GM21529 (cell line): ENCODE measurements at regions not wholly inside any gene's neighbourhood (a gene's known extent, or its start where the extent isn't known, plus 50 kb on each side); places are given as distances from the start of the nearest gene placed in this dataset.
A peak's percentile ranks its signal among the peaks of the same experiment; 100 is the strongest.

ENCODE experiments used
- ATAC-seq: cut with Tn5 transposase; IDR thresholded peaks from one replicate; pipeline ENCODE4 v1.9.1; 2021; ENCODE audit not compliant: unreplicated experiment

DNA sequence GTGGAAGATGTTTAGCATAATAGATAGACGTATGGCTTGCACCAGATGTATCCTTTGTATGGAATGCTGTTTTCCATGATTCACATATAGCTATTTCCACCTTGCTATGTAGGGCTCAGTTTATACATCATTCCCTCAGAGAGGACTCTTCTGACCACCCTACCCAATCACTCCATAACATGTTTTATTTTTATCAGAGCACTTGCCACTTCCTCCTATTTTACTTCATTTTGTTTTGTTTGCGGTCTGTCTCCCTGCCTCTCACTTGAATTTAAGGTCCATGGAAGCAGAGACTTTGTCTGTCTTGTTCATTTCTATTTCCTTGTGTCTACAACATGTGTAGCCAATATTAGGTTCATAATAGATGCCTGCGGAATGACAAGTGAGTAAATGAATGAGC is 266.9 kb upstream of the CITED2 start:
- no peak for ATAC-seq

GRCh38 chr6:139640921-139641320 is 266.5 kb upstream of the CITED2 start:
- ATAC-seq = no peak

GRCh38 chr6:139640448-139640847 is 266.0 kb upstream of the CITED2 start:
- peak; percentile 92 for ATAC-seq

DNA sequence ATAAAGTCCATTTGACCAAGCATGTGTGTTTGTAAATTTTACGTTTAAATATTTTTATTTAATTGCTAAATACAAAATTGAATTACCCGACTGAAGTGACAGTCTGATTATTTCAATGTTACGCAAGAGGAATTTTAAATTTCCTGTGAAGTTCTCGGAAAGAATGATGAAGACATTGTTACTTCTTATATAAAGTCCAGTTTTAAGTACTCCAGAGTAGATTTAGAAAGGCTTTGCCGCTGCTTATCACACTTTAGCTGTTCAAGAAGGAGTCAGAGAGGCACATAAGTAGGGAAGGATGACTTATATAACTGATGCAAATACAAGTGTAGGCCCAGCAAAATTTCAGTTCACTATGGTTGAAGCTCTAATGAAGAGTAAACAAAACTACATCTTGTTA is 265.1 kb upstream of the CITED2 start:
- no peak for ATAC-seq

- no peak for ATAC-seq
Observed at GRCh38 chr6:139638179-139638941, 263.9 kb upstream of the CITED2 start.

DNA sequence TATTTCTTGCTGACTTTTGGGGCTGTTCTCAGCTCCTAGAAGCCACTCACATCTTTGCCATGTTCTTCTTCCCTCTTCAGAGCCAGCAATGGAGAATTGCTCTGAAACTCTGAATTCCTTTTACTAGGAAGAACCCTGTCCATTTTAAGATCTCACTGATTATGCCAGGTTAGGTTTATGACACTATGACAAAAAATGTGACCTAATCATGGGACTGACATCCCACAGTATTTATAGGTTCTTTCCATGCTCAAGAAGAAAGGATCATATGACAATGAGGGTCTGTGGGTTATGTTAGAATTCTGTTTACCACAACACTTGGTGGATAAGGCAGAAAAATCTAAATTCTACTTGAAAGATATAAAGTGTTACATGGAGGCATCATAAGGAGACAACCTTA is 263.3 kb upstream of the CITED2 start:
- no peak for ATAC-seq

GRCh38 chr6:139636391-139636790 is 261.9 kb upstream of the CITED2 start:
- ATAC-seq = no peak

- no peak for ATAC-seq
Observed at GRCh38 chr6:139635401-139636130, 261.1 kb upstream of the CITED2 start.

- ATAC-seq = no peak
Observed at GRCh38 chr6:139632840-139633239, 258.4 kb upstream of the CITED2 start.

DNA sequence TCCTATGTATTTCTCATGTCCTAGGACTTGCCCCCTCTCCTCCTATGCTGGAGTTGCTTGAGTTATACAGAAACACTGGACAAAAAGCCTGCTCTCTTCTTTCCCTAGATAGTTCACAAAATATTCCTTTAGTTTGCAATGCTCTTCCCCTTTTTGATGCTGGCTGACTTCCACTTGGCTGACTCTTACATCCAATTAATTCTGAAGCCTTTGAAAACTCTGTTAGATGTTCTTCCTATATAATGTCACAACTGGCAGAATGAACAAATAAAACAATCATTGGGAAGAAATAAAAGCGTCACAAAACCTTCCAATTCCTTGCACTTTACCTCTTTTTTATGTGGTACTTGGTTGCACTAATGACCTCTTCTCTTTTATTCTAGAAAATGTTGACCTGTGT is 253.8 kb upstream of the CITED2 start:
- ATAC-seq = no peak

- ATAC-seq = no peak
Observed at GRCh38 chr6:139627091-139627490, 252.6 kb upstream of the CITED2 start.

DNA sequence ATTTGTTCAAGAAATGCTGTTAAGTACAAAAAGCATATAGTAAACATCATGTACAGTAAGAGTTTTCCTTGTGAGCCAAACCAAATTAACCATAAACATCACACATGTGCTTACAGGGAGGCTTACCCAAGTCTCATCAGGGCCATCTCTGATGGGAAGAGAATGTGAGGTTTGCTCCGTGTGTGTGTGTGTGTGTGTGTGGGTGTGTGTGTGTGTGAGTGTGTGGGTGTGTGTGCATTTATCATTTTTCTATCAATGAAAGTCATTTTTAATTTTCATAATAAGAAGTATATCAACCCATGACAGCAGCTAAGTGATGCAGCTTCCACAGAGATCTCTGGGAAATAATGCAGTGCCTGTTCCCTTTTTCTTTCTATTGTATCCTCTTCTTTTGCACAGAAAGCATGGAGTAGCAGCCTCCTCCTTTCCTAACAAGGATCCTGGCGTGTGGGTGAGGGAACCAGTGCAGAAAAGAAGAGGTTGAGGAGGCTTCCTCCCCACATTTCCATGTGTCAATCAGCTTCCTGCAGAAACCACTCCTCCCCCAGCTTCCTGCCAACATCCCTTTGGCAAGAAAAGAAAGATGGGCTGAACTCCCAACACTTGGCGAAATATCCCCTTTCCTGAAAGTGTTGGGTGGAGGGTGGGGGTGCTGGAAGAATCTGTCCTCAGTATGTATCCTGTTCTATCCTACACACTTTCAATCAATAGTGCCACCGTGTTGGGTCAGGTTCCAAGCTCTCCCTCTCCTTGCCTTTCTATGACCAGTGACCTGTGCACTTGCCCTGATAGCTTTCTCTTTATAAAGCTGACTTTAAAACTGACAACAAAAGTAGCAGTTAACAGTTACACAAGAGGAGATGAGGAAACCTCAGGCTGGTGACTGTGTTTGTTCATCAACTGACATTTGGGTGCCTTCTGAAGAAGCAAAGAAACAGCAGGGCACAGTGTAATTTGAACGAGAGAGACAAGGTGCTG is 251.8 kb upstream of the CITED2 start:
- ATAC-seq = no peak

- no peak for ATAC-seq
Observed at GRCh38 chr6:139625081-139625939, 250.9 kb upstream of the CITED2 start.

DNA sequence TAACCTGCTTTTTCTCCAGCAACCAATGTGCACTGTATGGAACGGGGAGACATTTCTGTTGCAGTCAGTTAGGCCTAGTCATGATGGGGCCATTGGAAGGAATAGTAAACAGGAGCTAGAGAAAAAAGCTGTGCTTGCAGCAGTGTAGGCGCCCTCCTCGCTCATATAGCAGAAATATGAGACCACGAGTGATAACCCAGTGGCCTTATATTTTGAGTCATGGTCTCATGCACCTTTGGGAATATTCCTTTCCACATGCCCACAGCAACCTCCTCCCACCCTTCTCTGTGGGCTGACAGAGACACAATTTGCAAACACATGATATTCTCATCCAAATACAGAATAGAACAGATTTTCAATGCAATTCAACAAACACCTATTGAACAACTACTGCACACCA is 248.9 kb upstream of the CITED2 start:
- ATAC-seq = no peak

GRCh38 chr6:139613496-139613895 is 239.0 kb upstream of the CITED2 start:
- no peak for ATAC-seq

DNA sequence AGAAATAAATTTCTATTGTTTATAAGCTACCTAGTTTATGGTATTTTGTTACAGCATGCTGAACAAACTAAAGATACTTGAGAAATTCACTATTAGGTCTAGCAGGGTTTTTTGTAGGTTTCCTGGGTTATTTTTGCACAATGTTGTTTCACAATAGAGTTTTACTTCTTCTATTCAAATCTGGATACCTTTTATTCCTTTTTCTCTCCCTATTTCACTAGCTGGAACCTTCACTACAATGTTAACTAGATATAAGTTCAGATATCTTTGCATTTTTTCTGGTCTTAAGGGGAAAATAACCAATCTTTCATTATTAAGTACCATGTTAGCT is 237.7 kb upstream of the CITED2 start:
- no peak for ATAC-seq

GRCh38 chr6:139611327-139612134 is 237.1 kb upstream of the CITED2 start:
- ATAC-seq = no peak

GRCh38 chr6:139608466-139609261 is 234.2 kb upstream of the CITED2 start:
- no peak for ATAC-seq

DNA sequence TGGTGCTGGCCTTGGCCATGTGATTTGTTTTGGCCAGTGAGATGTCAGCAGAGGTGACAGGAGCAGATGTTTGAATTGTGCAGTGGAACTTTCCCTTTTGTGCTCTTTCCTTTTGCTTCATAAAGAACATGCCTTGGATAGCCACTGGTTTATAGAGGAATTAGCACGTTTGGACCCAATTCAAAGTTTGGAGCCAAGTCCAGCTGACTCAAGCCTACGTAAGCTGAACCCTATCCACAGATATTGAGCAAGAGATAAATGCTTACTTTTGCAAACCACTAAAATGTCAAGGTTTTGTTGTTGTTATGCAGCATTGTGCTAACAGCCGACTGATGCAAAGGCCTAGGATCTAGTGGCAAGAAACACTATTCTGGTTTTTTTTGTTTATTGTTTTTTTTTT is 230.9 kb upstream of the CITED2 start:
- no peak for ATAC-seq
